SK-N-MC (cell line): ENCODE measurements at regions not wholly inside any gene's neighbourhood (a gene's known extent, or its start where the extent isn't known, plus 50 kb on each side); places are given as distances from the start of the nearest gene placed in this dataset.

Experiments
- DNase-seq: peaks from one replicate; pipeline ENCODE4 v3.0.0-alpha.2; 2011; ENCODE audit warnings: low read depth, low spot score
- H3K27ac ChIP-seq: fragments of 200-600 bp; sonication (generic); 2 replicates; pipeline ENCODE4 v1.5.1; 2016; ENCODE audit warnings: mixed run types
- H3K36me3 ChIP-seq: fragments of 200-600 bp; sonication (generic); 2 replicates; pipeline ENCODE4 v1.6.1; 2017; ENCODE audit warnings: antibody characterized with exemption, low read length, mixed read lengths; ENCODE audit not compliant: insufficient read depth
- H3K4me3 ChIP-seq: fragments of 200-600 bp; sonication (generic); 2 replicates; pipeline ENCODE4 v1.5.1; 2016
- H3K9ac ChIP-seq: fragments of 200-600 bp; sonication (generic); 2 replicates; pipeline ENCODE4 v1.8.0; 2017; ENCODE audit warnings: mixed run types, mixed read lengths; ENCODE audit not compliant: insufficient read length
- H3K9me3 ChIP-seq: fragments of 200-600 bp; sonication (generic); 2 replicates; pipeline ENCODE4 v1.6.1; 2017; ENCODE audit warnings: low read depth, mild to moderate bottlenecking, antibody characterized with exemption, low read length, moderate library complexity, mixed read lengths
- EZH2 ChIP-seq: fragments of 200-600 bp; sonication (generic); IDR thresholded peaks from one replicate; pipeline ENCODE4 v1.6.1; 2017; ENCODE audit warnings: antibody characterized with exemption
- FOXP2 ChIP-seq: optimal IDR thresholded peaks from 2 replicates; pipeline ENCODE3; 2011; ENCODE audit warnings: mild to moderate bottlenecking, moderate library complexity; ENCODE audit not compliant: insufficient read depth; ENCODE audit errors: extremely low read length, control extremely low read depth
- POLR2AphosphoS5 ChIP-seq: IDR thresholded peaks from 2 replicates; pipeline ENCODE4 v1.6.1; 2012; ENCODE audit warnings: mild to moderate bottlenecking, low read depth, low read length, borderline replicate concordance

DNA sequence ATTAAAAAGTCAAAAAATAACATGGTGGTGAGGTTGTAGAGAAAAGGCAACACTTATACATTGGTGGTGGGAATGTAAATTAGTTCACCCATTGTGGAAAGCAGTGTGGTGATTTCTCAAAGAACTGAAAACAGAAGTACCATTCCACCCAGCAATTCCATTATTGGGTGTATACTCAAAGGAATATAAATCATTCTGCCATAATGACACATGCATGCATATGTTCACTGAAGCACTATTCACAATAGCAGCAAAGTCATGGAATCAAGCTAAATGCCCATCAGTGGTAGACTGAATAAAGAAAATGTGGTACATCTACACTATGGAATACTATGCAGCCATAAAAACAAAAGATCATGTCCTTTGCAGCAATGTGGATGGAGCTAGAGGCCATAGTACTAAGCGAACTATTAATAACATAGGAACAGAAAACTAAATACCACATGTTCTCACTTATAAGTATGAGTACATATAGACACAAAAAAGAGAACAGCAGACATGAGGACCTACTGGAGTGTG, 66.1 kb upstream of the MKLN1 start:
- Histone ChIP-seq H3K9me3 (no peaks in the 10 kb centered on the region), H3K27ac (no peak overlapping the region), H3K36me3 (no peaks in the 10 kb centered on the region), H3K4me3 (no peak overlapping the region), H3K9ac (no peak overlapping the region)
- no peak for TF ChIP-seq FOXP2
- no peak for TF ChIP-seq EZH2
- TF ChIP-seq POLR2AphosphoS5: no peak
- DNase-seq: no peak

- Histone ChIP-seq H3K36me3 (no peaks in the 10 kb centered on the region), H3K4me3 (no peak overlapping the region), H3K27ac (no peak overlapping the region), H3K9me3 (no peaks in the 10 kb centered on the region), H3K9ac (no peak overlapping the region)
- DNase-seq: no peak
- TF ChIP-seq EZH2 (no peak), FOXP2 (no peak), POLR2AphosphoS5 (no peak)
These were observed 62.4 kb upstream of the MKLN1 start for GRCh38 chr7:131265227-131265626.

DNA sequence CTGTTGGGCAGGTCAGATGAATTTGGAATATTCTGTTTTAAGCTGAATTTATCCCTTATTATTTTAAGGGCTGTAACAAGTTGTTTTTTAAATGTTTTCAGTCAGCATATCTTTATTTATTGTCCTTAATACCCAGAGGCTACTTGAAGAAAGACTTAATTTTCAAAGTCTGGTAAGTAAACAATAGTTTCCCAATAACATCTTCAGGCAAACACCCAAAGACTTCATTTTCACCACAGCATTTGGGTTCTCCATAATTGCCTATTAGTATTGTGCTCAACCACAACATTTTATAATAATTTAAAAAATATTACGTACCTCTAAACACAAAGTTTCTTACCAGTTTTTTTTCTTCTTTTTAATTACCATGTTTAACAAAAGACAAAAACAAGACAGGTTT, 60.0 kb upstream of the MKLN1 start:
- H3K4me3 ChIP-seq: no peak overlapping the region
- TF ChIP-seq FOXP2: no peak
- TF ChIP-seq POLR2AphosphoS5: no peak
- TF ChIP-seq EZH2: no peak
- H3K27ac ChIP-seq: no peak overlapping the region
- no peak for DNase-seq
- H3K9ac ChIP-seq: no peak overlapping the region
- H3K36me3 ChIP-seq: no peaks in the 10 kb centered on the region
- no peaks in the 10 kb centered on the region for H3K9me3 ChIP-seq

GRCh38 chr7:131268906-131269305, 58.8 kb upstream of the MKLN1 start:
- Histone ChIP-seq H3K9me3 (no peaks in the 10 kb centered on the region), H3K36me3 (no peaks in the 10 kb centered on the region), H3K27ac (no peak overlapping the region), H3K4me3 (no peak overlapping the region), H3K9ac (no peak overlapping the region)
- TF ChIP-seq FOXP2: no peak
- TF ChIP-seq EZH2: no peak
- no peak for TF ChIP-seq POLR2AphosphoS5
- DNase-seq: no peak

- TF ChIP-seq FOXP2 (no peak), EZH2 (no peak), POLR2AphosphoS5 (no peak)
- Histone ChIP-seq H3K9me3 (no peaks in the 10 kb centered on the region), H3K9ac (no peak overlapping the region), H3K4me3 (no peak overlapping the region), H3K27ac (no peak overlapping the region), H3K36me3 (no peaks in the 10 kb centered on the region)
- DNase-seq: no peak
These were observed 55.6 kb upstream of the MKLN1 start for GRCh38 chr7:131272086-131272485.

DNA sequence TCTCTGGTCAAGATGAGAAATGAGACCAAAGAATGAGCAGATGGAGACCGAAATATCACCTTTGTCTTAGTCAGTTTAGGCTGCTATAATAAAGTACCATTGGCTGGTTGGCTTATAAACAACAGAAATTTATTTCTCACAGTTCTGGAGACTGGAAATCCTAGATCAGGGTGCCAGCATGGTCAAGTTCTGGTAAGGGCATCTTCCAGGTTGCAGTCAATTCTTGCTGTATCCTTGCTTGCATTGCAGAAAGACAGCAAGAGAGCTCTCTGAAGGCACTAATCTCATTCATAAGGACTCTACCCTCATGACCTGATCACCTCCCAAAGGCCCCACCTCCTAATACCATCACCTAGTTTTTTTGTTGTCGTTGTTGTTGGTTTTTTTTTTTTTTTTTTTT, 52.7 kb upstream of the MKLN1 start:
- H3K36me3 ChIP-seq: no peaks in the 10 kb centered on the region
- H3K9ac ChIP-seq: no peak overlapping the region
- DNase-seq: no peak
- TF ChIP-seq POLR2AphosphoS5 (no peak), FOXP2 (no peak), EZH2 (no peak)
- no peak overlapping the region for H3K27ac ChIP-seq
- H3K4me3 ChIP-seq: no peak overlapping the region
- H3K9me3 ChIP-seq: no peaks in the 10 kb centered on the region

DNA sequence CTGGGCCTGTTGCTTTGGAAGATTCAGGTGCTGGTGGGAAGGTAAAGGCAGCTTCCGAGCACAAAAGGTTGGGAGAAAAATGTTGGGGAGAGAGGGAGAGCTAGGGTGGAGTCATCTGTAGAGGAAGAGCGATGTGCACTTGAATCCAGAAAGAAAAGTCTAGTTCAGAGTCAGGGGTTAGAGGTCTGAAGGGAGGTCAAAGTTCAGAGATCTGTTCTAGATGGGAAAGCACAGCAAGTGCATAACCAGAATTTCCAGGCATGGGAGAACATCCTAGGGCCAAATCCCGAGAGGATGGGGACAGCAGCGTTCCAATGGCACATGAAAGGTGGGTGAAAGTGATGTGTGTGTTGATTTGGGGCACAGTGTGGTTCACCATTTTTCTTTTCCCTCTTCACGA, 51.5 kb upstream of the MKLN1 start:
- H3K9ac ChIP-seq: no peak overlapping the region
- H3K9me3 ChIP-seq: no peaks in the 10 kb centered on the region
- DNase-seq: no peak
- H3K36me3 ChIP-seq: no peaks in the 10 kb centered on the region
- TF ChIP-seq FOXP2: no peak
- TF ChIP-seq POLR2AphosphoS5: no peak
- no peak for TF ChIP-seq EZH2
- H3K4me3 ChIP-seq: no peak overlapping the region
- H3K27ac ChIP-seq: no peak overlapping the region

- TF ChIP-seq EZH2: no peak
- no peak for TF ChIP-seq POLR2AphosphoS5
- TF ChIP-seq FOXP2: no peak
- no peak for DNase-seq
- H3K9ac ChIP-seq: no peak overlapping the region
- no peak overlapping the region for H3K27ac ChIP-seq
- no peaks in the 10 kb centered on the region for H3K9me3 ChIP-seq
- H3K4me3 ChIP-seq: no peak overlapping the region
- no peaks in the 10 kb centered on the region for H3K36me3 ChIP-seq
These were observed 50.9 kb upstream of the MKLN1 start for GRCh38 chr7:131276748-131277147.
